H9 (cell line): ENCODE measurements at regions not wholly inside any gene's neighbourhood (a gene's known extent, or its start where the extent isn't known, plus 50 kb on each side); places are given as distances from the start of the nearest gene placed in this dataset.

Experiments
- DNase-seq: peaks from one replicate; pipeline ENCODE4 v3.0.0-alpha.2; 2017
- H2AFZ ChIP-seq: one replicate; pipeline ENCODE4 v1.6.1; 2013; ENCODE audit warnings: mild to moderate bottlenecking, low read length, control low read depth, moderate library complexity
- H2AK5ac ChIP-seq: 2 replicates; pipeline ENCODE4 v1.6.1; 2013; ENCODE audit warnings: low read length, control low read depth, mixed read lengths; ENCODE audit not compliant: insufficient read length
- H2BK120ac ChIP-seq: one replicate; pipeline ENCODE4 v1.6.1; 2013; ENCODE audit warnings: low read depth, mild to moderate bottlenecking, low read length, control low read depth, inconsistent platforms; ENCODE audit not compliant: poor library complexity, severe bottlenecking
- H2BK12ac ChIP-seq: 2 replicates; pipeline ENCODE4 v1.6.1; 2013; ENCODE audit warnings: low read length, control low read depth, mixed read lengths, low read depth; ENCODE audit not compliant: insufficient read length
- H2BK15ac ChIP-seq: 2 replicates; pipeline ENCODE4 v1.6.1; 2013; ENCODE audit warnings: low read depth, low read length, control low read depth
- H2BK20ac ChIP-seq: one replicate; pipeline ENCODE4 v1.6.1; 2013; ENCODE audit warnings: low read depth, mild to moderate bottlenecking, low read length, control low read depth, inconsistent platforms; ENCODE audit not compliant: poor library complexity, severe bottlenecking
- H2BK5ac ChIP-seq: 2 replicates; pipeline ENCODE4 v1.6.1; 2013; ENCODE audit warnings: low read length, control low read depth, mixed read lengths; ENCODE audit not compliant: insufficient read length
- H3K14ac ChIP-seq: 2 replicates; pipeline ENCODE4 v1.6.1; 2013; ENCODE audit warnings: low read length, control low read depth; ENCODE audit not compliant: insufficient read depth
- H3K18ac ChIP-seq: 2 replicates; pipeline ENCODE4 v1.6.1; 2013; ENCODE audit warnings: low read depth, mild to moderate bottlenecking, mixed read lengths, low read length, control low read depth; ENCODE audit not compliant: insufficient read length
- H3K23ac ChIP-seq: 2 replicates; pipeline ENCODE4 v1.6.1; 2013; ENCODE audit warnings: low read length, control low read depth, mixed read lengths, low read depth; ENCODE audit not compliant: insufficient read length
- H3K23me2 ChIP-seq: 2 replicates; pipeline ENCODE4 v1.6.1; 2013; ENCODE audit warnings: low read depth, mild to moderate bottlenecking, mixed read lengths, low read length, control low read depth; ENCODE audit not compliant: insufficient read length, poor library complexity, severe bottlenecking
- H3K27ac ChIP-seq: 2 replicates; pipeline ENCODE4 v1.5.1; 2013; ENCODE audit warnings: low read length, control low read depth, mixed read lengths, low read depth; ENCODE audit not compliant: insufficient read length
- H3K27me3 ChIP-seq: 2 replicates; pipeline ENCODE4 v1.6.1; 2013; ENCODE audit warnings: low read length, control low read depth, inconsistent platforms; ENCODE audit not compliant: insufficient read depth
- H3K4ac ChIP-seq: 2 replicates; pipeline ENCODE4 v1.6.1; 2013; ENCODE audit warnings: low read depth, mild to moderate bottlenecking, control low read depth, inconsistent platforms, low read length, moderate library complexity
- H3K4me1 ChIP-seq: 2 replicates; pipeline ENCODE4 v1.6.1; 2013; ENCODE audit warnings: low read length, control low read depth, inconsistent platforms; ENCODE audit not compliant: insufficient read depth
- H3K4me2 ChIP-seq: 2 replicates; pipeline ENCODE4 v1.6.1; 2013; ENCODE audit warnings: low read length, control low read depth, mixed read lengths; ENCODE audit not compliant: insufficient read length, insufficient read depth
- H3K56ac ChIP-seq: 2 replicates; pipeline ENCODE4 v1.6.1; 2013; ENCODE audit warnings: low read depth, mild to moderate bottlenecking, mixed read lengths, low read length, control low read depth; ENCODE audit not compliant: insufficient read length
- H3K79me1 ChIP-seq: 2 replicates; pipeline ENCODE4 v1.6.1; 2013; ENCODE audit warnings: low read depth, mild to moderate bottlenecking, moderate library complexity, low read length, control low read depth, inconsistent platforms; ENCODE audit not compliant: insufficient read depth, poor library complexity, severe bottlenecking
- H3K79me2 ChIP-seq: 2 replicates; pipeline ENCODE4 v1.6.1; 2013; ENCODE audit warnings: low read length, control low read depth, inconsistent platforms; ENCODE audit not compliant: insufficient read depth
- H3K9ac ChIP-seq: 2 replicates; pipeline ENCODE4 v1.6.1; 2013; ENCODE audit warnings: low read length, control low read depth, mixed read lengths; ENCODE audit not compliant: insufficient read length; ENCODE audit errors: extremely low read depth
- H3K9me3 ChIP-seq: one replicate; pipeline ENCODE4 v1.6.1; 2013; ENCODE audit warnings: low read depth, low read length, inconsistent platforms; ENCODE audit not compliant: control insufficient read depth
- H3T11ph ChIP-seq: one replicate; pipeline ENCODE4 v1.6.1; 2013; ENCODE audit warnings: mild to moderate bottlenecking, low read length, control low read depth, inconsistent platforms
- H4K20me1 ChIP-seq: one replicate; pipeline ENCODE4 v1.6.1; 2013; ENCODE audit not compliant: control insufficient read depth, insufficient read length, insufficient read depth
- H4K5ac ChIP-seq: 2 replicates; pipeline ENCODE4 v1.6.1; 2013; ENCODE audit warnings: low read depth, mild to moderate bottlenecking, mixed read lengths, low read length, control low read depth; ENCODE audit not compliant: insufficient read length
- H4K8ac ChIP-seq: replicated peaks from 2 replicates; pipeline ENCODE4 v1.6.1; 2013; ENCODE audit warnings: low read length, control low read depth, mixed read lengths, low read depth; ENCODE audit not compliant: insufficient read length
- H4K91ac ChIP-seq: 2 replicates; pipeline ENCODE4 v1.6.1; 2013; ENCODE audit warnings: low read depth, mild to moderate bottlenecking, moderate library complexity, mixed read lengths, low read length, control low read depth; ENCODE audit not compliant: insufficient read length
- H3K27ac Mint-ChIP-seq, 3 experiments: 2 replicates in 2 of 3; 3 replicates in 1 of 3; pipeline ENCODE4 v1.8.0; 2020 to 2021; ENCODE audit warnings: mixed read lengths in 3 of 3, mild to moderate bottlenecking in 1 of 3, moderate library complexity in 1 of 3
- H3K27me3 Mint-ChIP-seq: 2 replicates; pipeline ENCODE4 v1.8.0; 2021; ENCODE audit warnings: low read depth, mild to moderate bottlenecking, moderate library complexity, mixed read lengths
- H3K36me3 Mint-ChIP-seq, 3 experiments: 2 replicates in 2 of 3; 3 replicates in 1 of 3; pipeline ENCODE4 v1.8.0; 2020 to 2021; ENCODE audit warnings: low read depth in 3 of 3, mixed read lengths in 3 of 3; ENCODE audit not compliant: insufficient read depth in 1 of 3
- H3K4me1 Mint-ChIP-seq, 2 experiments: 2 replicates each; pipeline ENCODE4 v1.8.0; 2020; ENCODE audit warnings: mixed read lengths in 2 of 2
- H3K4me3 Mint-ChIP-seq, 2 experiments: 2 replicates in 1 of 2; 3 replicates in 1 of 2; pipeline ENCODE4 v1.8.0; 2020 to 2021; ENCODE audit warnings: mild to moderate bottlenecking in 2 of 2, mixed read lengths in 2 of 2, moderate library complexity in 1 of 2
- H3K9me3 Mint-ChIP-seq, 2 experiments: 2 replicates in 1 of 2; 3 replicates in 1 of 2; pipeline ENCODE4 v1.8.0; 2020; ENCODE audit warnings: mild to moderate bottlenecking in 2 of 2, mixed read lengths in 2 of 2, moderate library complexity in 1 of 2
- CTCF ChIP-seq: fragments of 200-600 bp; sonication (generic); conservative IDR thresholded peaks from 3 replicates; pipeline ENCODE4 v1.8.0; 2021; ENCODE audit warnings: antibody characterized with exemption, mild to moderate bottlenecking
- WGBS: extraction: QIAGEN DNeasy Blood & Tissue Kit; methylation state at CpG from one replicate; pipeline ENCODE4 v1.1.7; 2013; ENCODE audit warnings: missing lambda C conversion rate, low lambda C conversion rate, mixed read lengths; ENCODE audit not compliant: insufficient read length; ENCODE audit errors: extremely low coverage; 5-methylcytosine and 5-hydroxymethylcytosine counted together

GRCh38 chrX:16445166-16445752 lies 204.7 kb upstream of the S100G start:
- no peak overlapping the region for H3K18ac ChIP-seq
- peaks cover under 1 to 5% of the 10 kb centered on the region in 2 experiments; a peak in 4 of 5 replicates for H3K9me3 Mint-ChIP-seq
- no peak overlapping the region for H2AK5ac ChIP-seq
- H3K23ac ChIP-seq, result no peak overlapping the region
- H4K5ac ChIP-seq, result no peak overlapping the region
- no peaks in the 10 kb centered on the region for H3K79me2 ChIP-seq
- no peaks in the 10 kb centered on the region for H3K27me3 ChIP-seq
- H4K20me1 ChIP-seq, result no peaks in the 10 kb centered on the region
- H2BK5ac ChIP-seq, result no peak overlapping the region
- no peak overlapping the region for H4K91ac ChIP-seq
- H3K27ac ChIP-seq, result no peak overlapping the region
- H3K4me1 ChIP-seq, result peaks cover 5% of the 10 kb centered on the region; the same call in 1 of the 2 replicates
- no peak overlapping the region for H3K14ac ChIP-seq
- H3K4me2 ChIP-seq, result no peak overlapping the region
- H3K9ac ChIP-seq, result no peak overlapping the region
- no peak overlapping the region for H2BK20ac ChIP-seq
- H2BK12ac ChIP-seq, result no peak overlapping the region
- no peaks in the 10 kb centered on the region for H3K23me2 ChIP-seq
- H3K9me3 ChIP-seq, result no peaks in the 10 kb centered on the region
- H3K36me3 Mint-ChIP-seq, result peaks cover 10 to 16% (median 15%) of the 10 kb centered on the region in 3 experiments
- peaks cover 29 to 35% of the 10 kb centered on the region in 2 experiments for H3K4me1 Mint-ChIP-seq
- peak; percentile 64 for DNase-seq
- H2AFZ ChIP-seq, result no peak overlapping the region
- no peak overlapping the region for H3T11ph ChIP-seq
- no CpG with 5 or more reads among the region's 6 CpGs for WGBS
- H3K27me3 Mint-ChIP-seq, result no peaks in the 10 kb centered on the region
- no peak overlapping the region for H4K8ac ChIP-seq
- TF ChIP-seq CTCF, result peak; percentile 86
- H3K4ac ChIP-seq, result no peak overlapping the region
- no peak overlapping the region for H2BK15ac ChIP-seq
- H3K27ac Mint-ChIP-seq, result peak overlapping the region in 2 of 3 experiments; percentile 68 to 84; a peak in 3 of 7 replicates
- no peak overlapping the region for H3K4me3 Mint-ChIP-seq
- H3K79me1 ChIP-seq, result no peaks in the 10 kb centered on the region
- no peak overlapping the region for H3K56ac ChIP-seq
- H2BK120ac ChIP-seq, result no peak overlapping the region
